22Rv1 (cell line): ENCODE measurements at regions not wholly inside any gene's neighbourhood (a gene's known extent, or its start where the extent isn't known, plus 50 kb on each side); places are given as distances from the start of the nearest gene placed in this dataset.

Experiments
- ZFX ChIP-seq: fragments of 450-650 bp; IDR thresholded peaks from 2 replicates; pipeline ENCODE4 v1.6.1; 2017; ENCODE audit warnings: antibody characterized with exemption, borderline replicate concordance
- TF ChIP-seq, protein P1 (sequence below): fragments of 450-650 bp; IDR thresholded peaks from 2 replicates; pipeline ENCODE4 v1.5.1; 2017; ENCODE audit warnings: mild to moderate bottlenecking

DNA sequence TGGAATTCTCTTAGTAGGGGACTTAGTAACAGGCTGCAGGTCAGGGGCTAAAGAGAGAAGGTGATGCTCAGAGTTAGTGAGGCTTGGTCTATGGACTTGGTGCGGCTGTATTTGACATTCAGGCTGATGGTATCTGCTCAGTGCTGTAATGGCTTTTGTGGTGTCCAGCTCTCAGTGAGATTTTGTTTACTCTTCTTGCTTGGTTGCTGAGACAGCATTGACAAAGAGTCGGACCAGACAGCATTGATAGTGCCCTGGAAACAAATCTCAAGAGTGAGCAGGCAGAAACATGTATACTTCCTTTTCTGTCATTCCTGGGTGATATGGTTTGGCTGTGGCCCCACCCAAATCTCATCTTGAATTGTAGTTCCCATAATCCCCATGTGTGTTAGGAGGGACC, 202.0 kb downstream of the STK31 start:
- TF ChIP-seq, protein P1, sequence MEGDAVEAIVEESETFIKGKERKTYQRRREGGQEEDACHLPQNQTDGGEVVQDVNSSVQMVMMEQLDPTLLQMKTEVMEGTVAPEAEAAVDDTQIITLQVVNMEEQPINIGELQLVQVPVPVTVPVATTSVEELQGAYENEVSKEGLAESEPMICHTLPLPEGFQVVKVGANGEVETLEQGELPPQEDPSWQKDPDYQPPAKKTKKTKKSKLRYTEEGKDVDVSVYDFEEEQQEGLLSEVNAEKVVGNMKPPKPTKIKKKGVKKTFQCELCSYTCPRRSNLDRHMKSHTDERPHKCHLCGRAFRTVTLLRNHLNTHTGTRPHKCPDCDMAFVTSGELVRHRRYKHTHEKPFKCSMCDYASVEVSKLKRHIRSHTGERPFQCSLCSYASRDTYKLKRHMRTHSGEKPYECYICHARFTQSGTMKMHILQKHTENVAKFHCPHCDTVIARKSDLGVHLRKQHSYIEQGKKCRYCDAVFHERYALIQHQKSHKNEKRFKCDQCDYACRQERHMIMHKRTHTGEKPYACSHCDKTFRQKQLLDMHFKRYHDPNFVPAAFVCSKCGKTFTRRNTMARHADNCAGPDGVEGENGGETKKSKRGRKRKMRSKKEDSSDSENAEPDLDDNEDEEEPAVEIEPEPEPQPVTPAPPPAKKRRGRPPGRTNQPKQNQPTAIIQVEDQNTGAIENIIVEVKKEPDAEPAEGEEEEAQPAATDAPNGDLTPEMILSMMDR = no peak
- TF ChIP-seq ZFX = no peak
